Dermis blood vessel endothelial cell (primary cell): ENCODE measurements at regions not wholly inside any gene's neighbourhood (a gene's known extent, or its start where the extent isn't known, plus 50 kb on each side); places are given as distances from the start of the nearest gene placed in this dataset.
"Not testable (repeated sequence)": the region's sequence is repeated elsewhere in the genome, so short reads cannot be mapped to it uniquely, and the experiment has no call there.

Experiments
- DNase-seq: peaks from one replicate; pipeline ENCODE4 v3.0.0; 2010

GRCh38 chr5:43804723-43805122 lies 201.7 kb downstream of the NNT start:
- DNase-seq = no peak

- no peak for DNase-seq
These were observed 201.1 kb downstream of the NNT start for GRCh38 chr5:43804041-43804440.

GRCh38 chr5:43802651-43803050 lies 199.7 kb downstream of the NNT start:
- no peak for DNase-seq

- no peak for DNase-seq
These were observed 199.1 kb downstream of the NNT start for GRCh38 chr5:43802119-43802518.

GRCh38 chr5:43798740-43799139 lies 195.8 kb downstream of the NNT start:
- DNase-seq = no peak

- DNase-seq = not testable (repeated sequence)
These were observed 188.9 kb downstream of the NNT start for GRCh38 chr5:43791880-43792279.

GRCh38 chr5:43785198-43785597 lies 182.2 kb downstream of the NNT start:
- DNase-seq = no peak

GRCh38 chr5:43780586-43780985 lies 177.6 kb downstream of the NNT start:
- DNase-seq = no peak

GRCh38 chr5:43774881-43775399 lies 172.0 kb downstream of the NNT start:
- no peak for DNase-seq

- no peak for DNase-seq
These were observed 170.5 kb downstream of the NNT start for GRCh38 chr5:43773478-43773844.

- DNase-seq = peak; percentile 1
These were observed 169.9 kb downstream of the NNT start for GRCh38 chr5:43772764-43773477.

- DNase-seq = no peak
These were observed 169.4 kb downstream of the NNT start for GRCh38 chr5:43772458-43772763.

- no peak for DNase-seq
These were observed 168.6 kb downstream of the NNT start for GRCh38 chr5:43771611-43772031.

GRCh38 chr5:43769571-43770355 lies 166.8 kb downstream of the NNT start:
- DNase-seq = peak; percentile 5
